GM19324 (cell line): ENCODE measurements at regions not wholly inside any gene's neighbourhood (a gene's known extent, or its start where the extent isn't known, plus 50 kb on each side); places are given as distances from the start of the nearest gene placed in this dataset.

Experiments used
- ATAC-seq: cut with Tn5 transposase; IDR thresholded peaks from one replicate; pipeline ENCODE4 v1.9.1; 2021; ENCODE audit warnings: mild to moderate bottlenecking, moderate library complexity; ENCODE audit not compliant: unreplicated experiment, low FRiP score

DNA sequence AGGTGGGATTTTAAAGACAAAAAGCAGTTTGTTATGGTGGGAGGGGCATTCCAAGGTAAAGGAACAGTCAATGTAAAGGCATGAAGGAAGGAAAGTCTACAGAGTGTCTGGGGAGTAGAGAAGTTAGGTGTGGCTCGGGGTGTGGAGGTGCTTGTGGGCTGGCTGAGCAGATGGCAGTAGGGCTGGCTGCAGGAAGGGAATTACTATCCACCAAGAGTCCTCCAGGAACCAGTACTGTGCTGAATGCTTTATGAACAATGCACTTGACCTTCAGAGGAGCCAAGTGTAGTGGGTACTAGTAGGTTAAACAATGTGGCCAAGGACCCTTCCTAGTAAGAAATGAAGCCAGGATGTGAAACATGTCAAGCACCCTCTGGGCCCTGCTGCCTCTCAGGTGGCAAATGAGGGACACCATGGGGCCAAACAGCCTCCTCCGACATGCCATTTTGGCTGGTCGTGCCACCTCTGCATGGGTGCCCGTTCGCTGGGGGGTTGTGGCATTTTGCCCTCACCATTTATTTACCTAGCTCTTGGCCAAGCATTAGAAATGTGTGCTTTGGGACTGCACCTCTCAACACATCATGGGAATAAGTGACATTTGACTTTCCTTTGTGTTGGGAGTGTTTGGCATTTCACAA is 123.6 kb upstream of the TENM4 start:
- no peak for ATAC-seq

DNA sequence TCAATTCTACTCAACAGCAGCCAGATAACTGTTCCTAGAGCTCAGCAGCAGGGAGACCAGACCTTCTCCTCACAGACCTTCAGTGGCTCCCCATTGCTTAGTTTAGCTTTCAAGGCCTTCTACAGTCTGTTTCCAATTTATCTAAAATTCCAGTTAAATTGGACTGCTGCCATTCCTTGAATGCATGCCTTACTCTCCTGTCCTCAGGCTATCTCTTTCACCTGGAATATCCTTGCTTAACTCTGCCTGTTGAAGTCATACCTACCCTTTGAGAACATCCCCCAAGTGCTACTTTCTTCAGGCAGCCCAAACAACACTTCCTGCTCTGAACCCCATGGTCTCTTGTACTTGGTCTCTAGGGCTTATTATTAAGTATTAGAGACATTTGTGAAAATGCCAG is 120.7 kb upstream of the TENM4 start:
- ATAC-seq, result no peak

- ATAC-seq, result no peak
Measured at GRCh38 chr11:79550809-79551208, 110.0 kb upstream of the TENM4 start.

DNA sequence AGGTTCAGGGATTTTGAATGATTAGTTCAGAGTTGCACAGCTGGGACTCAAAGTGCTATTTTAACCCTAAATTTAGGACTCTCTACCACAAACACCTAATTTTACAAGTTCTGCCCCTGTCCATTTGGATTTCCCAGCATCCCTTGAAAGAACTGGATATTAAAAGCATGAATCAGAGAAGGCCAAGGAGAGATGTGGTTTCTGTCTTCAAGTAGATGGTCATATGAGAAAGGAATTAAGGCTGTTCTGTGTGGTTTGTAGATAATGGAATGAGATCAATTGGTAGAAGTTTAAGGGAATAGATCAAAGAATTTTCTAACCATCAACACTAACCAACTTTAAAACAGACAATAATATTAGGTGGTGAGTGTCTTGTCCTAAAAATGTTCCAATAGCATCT is 106.4 kb upstream of the TENM4 start:
- no peak for ATAC-seq

DNA sequence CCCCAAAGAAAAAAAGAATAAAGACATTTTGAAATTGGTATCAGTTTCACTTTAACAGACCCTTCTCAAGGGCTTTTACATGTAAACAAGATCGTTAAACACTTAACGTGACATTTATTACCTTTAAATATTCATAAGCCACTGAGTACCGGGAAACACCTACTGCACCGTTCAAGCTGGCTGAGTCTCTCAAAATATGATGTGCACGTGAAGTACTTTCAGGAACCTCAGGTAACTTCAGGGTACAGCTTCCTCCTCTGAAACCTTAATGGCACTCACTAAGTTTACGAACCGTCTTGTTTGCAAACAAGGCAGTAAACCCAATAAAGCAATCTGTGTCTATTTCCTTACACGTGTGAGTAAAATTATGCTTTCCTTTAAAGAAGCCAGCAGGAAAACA is 105.5 kb upstream of the TENM4 start:
- ATAC-seq, result no peak

DNA sequence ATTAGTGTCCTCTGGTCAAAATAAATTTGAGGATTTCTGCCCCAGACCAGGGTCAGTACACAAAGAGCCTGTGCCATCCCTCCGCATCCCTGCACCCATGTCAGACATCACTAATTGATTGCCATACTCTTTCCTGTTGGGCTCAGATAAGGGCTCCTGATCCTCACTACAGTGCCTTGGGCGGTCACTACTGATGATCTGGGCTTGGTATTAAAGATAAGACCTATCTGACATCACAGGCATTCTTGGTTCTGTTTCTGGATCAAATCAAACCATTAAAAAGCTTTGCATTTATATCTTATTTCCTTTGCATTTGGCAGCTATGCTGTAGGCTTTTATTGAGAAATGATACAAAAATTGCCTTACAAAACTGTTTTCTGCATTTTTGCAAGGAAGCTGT is 103.5 kb upstream of the TENM4 start:
- ATAC-seq, result no peak

DNA sequence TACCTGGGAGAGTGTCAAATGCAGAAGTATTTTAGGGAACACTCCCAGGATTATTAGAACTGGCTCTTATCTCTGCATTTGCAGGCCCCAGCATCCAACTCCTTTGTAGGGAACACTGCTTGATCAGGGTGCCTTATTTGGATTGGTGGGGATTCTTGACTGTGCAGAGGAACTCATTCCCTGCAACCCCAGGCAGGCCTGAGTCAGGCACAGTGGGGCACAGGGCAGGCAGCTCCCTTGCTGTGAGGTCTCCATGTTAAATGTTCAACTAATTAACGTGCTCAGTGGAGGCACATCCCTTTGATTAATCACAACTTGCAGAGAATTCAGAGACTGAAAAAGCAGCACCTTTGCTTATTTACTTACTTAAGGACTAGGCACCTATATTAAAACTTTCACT is 102.3 kb upstream of the TENM4 start:
- ATAC-seq, result no peak

GRCh38 chr11:79541466-79541865 is 100.6 kb upstream of the TENM4 start:
- ATAC-seq, result no peak

DNA sequence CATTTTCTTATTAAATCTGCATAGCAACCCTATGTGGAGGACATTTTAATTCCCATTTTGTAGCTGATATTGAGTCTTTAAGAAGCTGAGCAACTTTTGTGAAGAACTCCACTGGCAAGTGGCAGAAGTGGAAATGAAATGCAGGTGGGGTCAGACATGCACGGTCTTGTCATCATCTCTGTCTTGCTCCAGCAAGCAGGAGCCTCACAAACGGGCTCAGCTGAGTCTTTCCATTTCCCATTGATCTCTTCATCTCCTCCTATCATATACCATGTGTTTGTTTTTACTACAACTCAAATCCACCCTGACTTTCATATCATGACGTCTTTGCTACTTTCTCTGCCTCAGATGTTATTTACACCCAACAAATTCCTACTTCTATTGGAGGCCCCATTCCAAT is 97.9 kb upstream of the TENM4 start:
- ATAC-seq, result no peak

- no peak for ATAC-seq
Measured at GRCh38 chr11:79536155-79536917, 95.5 kb upstream of the TENM4 start.

DNA sequence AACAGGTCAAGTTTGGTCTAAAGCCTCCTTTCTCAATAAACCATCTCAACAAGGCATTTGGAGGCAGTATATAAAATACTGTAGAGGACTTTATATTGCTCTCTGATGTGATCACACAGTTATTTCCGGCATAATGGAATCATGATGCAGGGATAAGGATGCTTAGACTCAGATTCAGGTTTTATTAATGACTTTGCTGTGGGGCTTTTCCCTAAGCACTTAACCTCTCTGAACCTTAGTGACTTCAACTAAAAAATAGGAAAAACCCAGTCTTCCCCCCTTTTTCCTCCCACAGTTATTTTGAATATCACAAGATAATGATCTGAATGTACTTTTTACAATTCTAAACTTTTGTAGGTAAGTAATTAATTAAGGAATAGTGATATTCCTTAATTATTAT is 94.8 kb upstream of the TENM4 start:
- ATAC-seq, result no peak

GRCh38 chr11:79525257-79525656 is 84.4 kb upstream of the TENM4 start:
- ATAC-seq, result no peak

- ATAC-seq, result no peak
Measured at GRCh38 chr11:79522626-79523025, 81.8 kb upstream of the TENM4 start.

- no peak for ATAC-seq
Measured at GRCh38 chr11:79520086-79520485, 79.3 kb upstream of the TENM4 start.

DNA sequence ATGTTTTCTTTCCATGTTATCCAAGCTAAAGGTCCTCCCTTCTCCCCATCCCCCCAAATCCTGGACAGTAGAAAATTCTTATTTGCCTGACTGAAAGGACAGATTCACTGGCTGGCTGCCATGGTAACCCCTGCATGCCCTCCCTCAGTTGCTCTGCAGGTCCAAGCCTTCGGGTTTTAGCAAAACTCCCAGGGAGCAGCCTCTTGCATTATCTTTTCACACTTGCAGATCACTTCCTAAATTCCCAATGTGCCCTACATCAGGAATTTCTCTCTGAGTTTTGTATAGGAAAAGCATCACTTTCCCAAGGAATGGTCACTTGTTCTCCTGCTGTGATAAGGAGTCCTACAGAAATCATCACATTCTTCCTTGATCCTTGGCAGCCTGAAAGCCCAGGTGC is 75.0 kb upstream of the TENM4 start:
- ATAC-seq, result no peak

- no peak for ATAC-seq
Measured at GRCh38 chr11:79514695-79515094, 73.9 kb upstream of the TENM4 start.

- ATAC-seq, result no peak
Measured at GRCh38 chr11:79514290-79514689, 73.5 kb upstream of the TENM4 start.

- no peak for ATAC-seq
Measured at GRCh38 chr11:79512706-79513469, 72.1 kb upstream of the TENM4 start.

DNA sequence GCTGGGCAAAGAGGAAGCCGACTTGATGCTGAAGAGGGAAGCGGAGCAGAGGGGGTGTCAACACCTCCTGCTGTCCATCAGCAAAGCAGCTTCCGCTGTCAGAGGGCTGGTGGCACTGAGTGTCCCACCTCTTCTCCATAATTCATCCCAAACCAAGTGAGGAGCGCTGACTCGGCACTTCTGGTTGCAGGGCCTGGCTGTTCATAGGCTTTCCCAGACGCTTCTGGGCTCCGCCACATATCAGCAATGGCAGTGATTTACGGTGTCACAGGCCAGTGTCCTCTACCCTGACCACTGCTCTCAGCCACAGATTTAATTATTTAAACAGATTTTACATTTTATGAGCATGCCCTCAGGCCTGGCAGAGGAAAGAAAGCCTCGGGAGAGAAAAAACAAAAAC is 70.1 kb upstream of the TENM4 start:
- no peak for ATAC-seq

DNA sequence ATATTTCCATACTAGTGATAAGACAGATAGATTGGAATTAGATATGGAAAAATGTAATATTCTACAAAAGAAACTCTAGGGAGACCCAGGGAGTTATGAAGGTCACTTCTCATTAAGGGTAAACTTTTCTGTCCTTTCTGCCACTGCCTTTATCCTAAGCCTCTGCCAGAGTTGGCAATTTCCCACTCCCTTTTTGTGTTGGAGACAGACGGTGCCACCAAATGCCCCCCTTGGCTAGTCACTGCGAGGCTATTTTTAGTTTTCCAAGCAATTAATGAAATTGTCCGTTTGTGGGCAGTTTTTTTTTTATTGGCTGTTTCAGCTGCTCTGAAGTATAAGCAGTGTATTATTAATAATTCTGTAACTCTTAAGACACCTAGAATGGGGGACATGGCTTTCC is 67.6 kb upstream of the TENM4 start:
- no peak for ATAC-seq

DNA sequence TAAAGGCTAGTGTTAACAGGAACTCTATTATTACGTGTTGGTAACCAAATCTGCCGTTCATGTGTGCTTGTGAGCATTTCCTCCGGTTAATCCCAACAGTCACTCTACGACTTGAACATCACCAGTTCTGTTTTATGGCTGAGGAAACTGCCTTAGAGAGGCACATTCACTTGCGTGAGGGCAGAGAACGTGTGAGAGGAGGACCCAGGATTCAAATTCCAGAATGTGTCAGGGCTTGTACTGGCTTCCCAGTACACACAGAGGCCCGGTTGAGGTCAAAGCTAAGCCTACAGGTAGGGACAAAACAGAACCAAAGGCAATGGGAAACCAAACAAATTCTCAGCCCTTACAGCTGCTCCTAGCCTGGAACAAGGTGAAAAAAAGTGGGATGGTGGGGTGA is 66.9 kb upstream of the TENM4 start:
- ATAC-seq, result no peak
